A549 (cell line): ENCODE measurements at regions not wholly inside any gene's neighbourhood (a gene's known extent, or its start where the extent isn't known, plus 50 kb on each side); places are given as distances from the start of the nearest gene placed in this dataset.

Source experiments
- CEBPB ChIP-seq, 2 experiments: fragments of >200 bp in 1 of 2; sonication (Bioruptor Twin) in 1 of 2; formaldehyde crosslinking in 1 of 2; IDR thresholded peaks; 2 replicates each; pipeline ENCODE4 v1.6.1; 2012 to 2016
- CHD2 ChIP-seq: fragments of 150-350 bp; IDR thresholded peaks from 2 replicates; pipeline ENCODE4 v1.6.1; 2014; ENCODE audit warnings: low read length; ENCODE audit not compliant: partially characterized antibody
- CTCF ChIP-seq: fragments of >200 bp; sonication (Bioruptor Twin); formaldehyde crosslinking; IDR thresholded peaks from 3 replicates; pipeline ENCODE4 v1.5.1; 2016
- EP300 ChIP-seq, 2 experiments: fragments of >200 bp; sonication (Bioruptor Twin); formaldehyde crosslinking; IDR thresholded peaks; 2 replicates in 1 of 2; 3 replicates in 1 of 2; pipeline ENCODE4 v1.6.1; 2016 to 2017
- HDAC2 ChIP-seq: fragments of 200-600 bp; sonication (generic); IDR thresholded peaks from 2 replicates; pipeline ENCODE4 v1.6.1; 2016
- POLR2A ChIP-seq: IDR thresholded peaks from 2 replicates; pipeline ENCODE4 v1.6.1; 2012; ENCODE audit warnings: mild to moderate bottlenecking, low read length
- POLR2AphosphoS2 ChIP-seq: conservative IDR thresholded peaks from 2 replicates; pipeline ENCODE4 v1.6.1; 2012; ENCODE audit warnings: low read length, improper control_type of control experiment, inconsistent platforms
- SMC3 ChIP-seq: fragments of >200 bp; sonication (Bioruptor Twin); formaldehyde crosslinking; IDR thresholded peaks from 3 replicates; pipeline ENCODE4 v1.6.1; 2018; ENCODE audit warnings: inconsistent platforms
- SREBF2 ChIP-seq: fragments of 450-650 bp; IDR thresholded peaks from 2 replicates; pipeline ENCODE4 v1.6.1; 2014; ENCODE audit warnings: mild to moderate bottlenecking, moderate library complexity
- TFCP2L1 ChIP-seq: fragments of 250-450 bp; sonication (Bioruptor Pico); IDR thresholded peaks from 2 replicates; pipeline ENCODE4 v1.5.0; 2021; ENCODE audit warnings: mild to moderate bottlenecking
- USF2 ChIP-seq: fragments of 450-650 bp; IDR thresholded peaks from 2 replicates; pipeline ENCODE4 v1.6.1; 2014; ENCODE audit warnings: antibody characterized with exemption

GRCh38 chr5:161115941-161116340, 263.9 kb upstream of the ATP10B start:
- no peak for TF ChIP-seq SMC3
- TF ChIP-seq USF2 = no peak
- no peak for TF ChIP-seq HDAC2
- no peak for TF ChIP-seq CHD2
- TF ChIP-seq CTCF = no peak
- TF ChIP-seq SREBF2 = no peak
- TF ChIP-seq EP300 (IDR thresholded peaks at IDR 0.05) = no peak
- TF ChIP-seq TFCP2L1 (CRISPR knock-in tag) = no peak
- TF ChIP-seq CEBPB (IDR thresholded peaks at IDR 0.05) = no peak
- TF ChIP-seq POLR2AphosphoS2 = no peak
- TF ChIP-seq POLR2A = no peak
